Effector CD8-positive, alpha-beta T cell (primary cell): ENCODE measurements at regions not wholly inside any gene's neighbourhood (a gene's known extent, or its start where the extent isn't known, plus 50 kb on each side); places are given as distances from the start of the nearest gene placed in this dataset.
"Not testable (repeated sequence)": the region's sequence is repeated elsewhere in the genome, so short reads cannot be mapped to it uniquely, and the experiment has no call there.

Experiments used
- DNase-seq: peaks from one replicate; lab custom pipeline; 2025; lab: John Stamatoyannopoulos, UW

- no peak for DNase-seq
Measured at GRCh38 chr5:163789870-163790269, 284.5 kb downstream of the MAT2B start.

GRCh38 chr5:163790497-163790896 lies 285.1 kb downstream of the MAT2B start:
- no peak for DNase-seq

- no peak for DNase-seq
Measured at GRCh38 chr5:163794993-163795392, 289.6 kb downstream of the MAT2B start.

DNA sequence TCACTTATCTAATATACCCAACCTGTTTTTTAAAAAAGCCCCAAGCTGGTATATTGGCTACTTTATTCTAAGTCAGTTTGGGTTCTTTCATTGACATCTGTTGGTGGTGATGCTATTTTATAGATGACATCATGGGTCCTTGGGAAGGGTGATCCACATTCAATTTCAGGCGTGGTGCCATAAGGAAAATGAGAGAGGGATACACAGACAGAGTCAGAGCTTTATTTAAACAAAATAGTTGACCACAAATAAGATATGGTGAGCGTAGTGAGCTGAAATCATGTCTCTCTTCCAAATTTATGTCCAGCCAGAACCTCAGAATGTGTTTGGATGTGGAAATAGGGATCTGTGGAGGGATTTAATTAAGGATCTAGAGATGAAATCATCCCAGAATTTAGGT lies 302.4 kb downstream of the MAT2B start:
- DNase-seq, result no peak

DNA sequence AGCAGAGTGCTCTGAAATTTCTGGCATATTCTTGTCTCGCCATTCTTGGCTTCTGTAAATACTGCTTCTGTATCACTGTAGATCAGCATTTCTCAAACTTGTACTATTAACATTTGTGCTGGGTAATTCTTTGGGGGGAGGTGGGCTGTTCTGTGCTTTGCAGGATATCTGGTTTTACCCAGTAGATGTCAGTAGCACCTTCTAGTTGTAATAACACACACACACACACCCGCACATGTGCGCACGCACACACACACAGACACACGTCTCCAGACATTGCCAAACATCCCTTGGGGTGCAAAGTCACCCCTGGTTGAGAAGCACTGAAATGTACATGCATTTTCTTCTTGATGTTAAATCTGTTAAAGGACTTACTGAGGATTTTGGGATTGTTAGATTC lies 304.1 kb downstream of the MAT2B start:
- no peak for DNase-seq

DNA sequence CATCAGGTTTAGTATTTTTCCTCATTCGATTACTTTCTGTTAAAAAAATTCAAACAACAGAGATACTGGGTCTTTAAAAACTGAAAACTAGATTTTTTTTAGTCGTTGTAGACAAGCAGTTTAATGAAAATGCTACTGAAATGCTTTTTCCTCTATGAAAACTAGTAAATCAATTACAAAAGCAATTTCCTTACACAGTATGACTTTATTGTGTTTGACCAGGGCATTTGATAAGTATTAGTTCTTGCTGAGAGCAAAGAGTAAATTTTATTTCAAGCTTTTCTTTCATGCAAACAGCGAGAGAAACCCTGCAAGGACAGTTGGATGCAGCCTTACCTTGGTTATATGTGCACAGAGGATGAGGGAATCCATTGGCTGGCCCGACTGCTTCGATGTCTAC lies 308.5 kb downstream of the MAT2B start:
- DNase-seq, result no peak

GRCh38 chr5:163815240-163815791 lies 309.9 kb downstream of the MAT2B start:
- no peak for DNase-seq

- DNase-seq, result no peak
Measured at GRCh38 chr5:163821142-163821541, 315.7 kb downstream of the MAT2B start.

GRCh38 chr5:163822548-163822947 lies 317.1 kb downstream of the MAT2B start:
- no peak for DNase-seq

DNA sequence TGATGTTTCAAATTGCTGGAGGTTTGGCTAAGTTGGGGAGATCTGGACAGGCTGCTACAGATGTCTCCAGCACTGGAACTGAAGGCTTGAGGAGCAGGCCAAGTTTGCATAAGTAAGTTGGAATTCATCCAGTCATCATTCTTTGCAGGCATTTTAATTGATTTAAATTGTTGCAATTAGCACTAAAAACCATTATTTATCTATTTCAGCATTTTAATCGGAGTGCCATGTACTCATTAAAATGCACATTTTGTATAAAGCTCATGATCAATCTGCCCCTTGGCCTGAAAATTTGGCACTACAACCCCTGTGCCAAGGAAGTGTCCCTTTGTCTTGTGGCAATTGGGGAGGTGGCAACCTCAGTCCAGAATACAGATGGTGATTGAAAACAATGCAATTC lies 320.2 kb downstream of the MAT2B start:
- no peak for DNase-seq

GRCh38 chr5:163826201-163826600 lies 320.8 kb downstream of the MAT2B start:
- no peak for DNase-seq

DNA sequence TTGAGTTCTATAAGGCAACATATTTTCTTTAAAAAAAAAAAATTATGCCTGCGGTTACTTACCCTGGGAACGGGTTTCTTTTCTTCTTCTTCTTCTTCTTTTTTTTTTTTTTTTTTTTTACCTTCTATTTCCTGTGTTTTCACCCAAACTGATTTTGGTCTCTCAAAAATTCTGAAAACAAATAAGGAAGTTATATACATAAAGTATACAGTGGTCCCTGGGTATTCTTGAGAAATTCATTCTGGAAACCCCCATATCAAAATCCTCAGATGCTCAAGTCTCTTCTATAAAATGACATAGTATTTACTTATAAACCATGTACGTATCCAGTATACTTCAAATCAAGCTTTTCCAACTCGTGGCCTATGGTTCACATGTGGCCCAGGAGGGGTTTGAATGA lies 326.7 kb downstream of the MAT2B start:
- no peak for DNase-seq

- no peak for DNase-seq
Measured at GRCh38 chr5:163838738-163839137, 333.3 kb downstream of the MAT2B start.

DNA sequence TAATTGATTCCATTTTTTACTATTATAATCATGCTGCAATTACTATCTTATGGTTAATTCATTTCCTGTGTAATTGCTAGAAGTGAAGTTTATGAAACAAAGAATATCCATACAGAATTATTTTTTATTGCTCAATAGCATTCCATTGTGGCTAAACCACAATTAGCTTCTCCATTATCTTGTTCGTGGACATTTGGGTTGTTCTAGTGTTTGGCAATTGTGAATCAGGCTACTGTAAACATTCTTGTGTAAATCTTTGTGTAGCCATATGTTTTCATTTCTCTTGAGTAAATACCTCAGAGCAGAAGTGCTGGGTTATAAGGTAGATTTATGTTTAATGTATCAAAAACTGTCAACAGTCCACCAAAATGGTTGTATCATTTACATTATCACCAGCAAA lies 341.1 kb downstream of the MAT2B start:
- no peak for DNase-seq

GRCh38 chr5:163855754-163856153 lies 350.3 kb downstream of the MAT2B start:
- DNase-seq, result no peak

DNA sequence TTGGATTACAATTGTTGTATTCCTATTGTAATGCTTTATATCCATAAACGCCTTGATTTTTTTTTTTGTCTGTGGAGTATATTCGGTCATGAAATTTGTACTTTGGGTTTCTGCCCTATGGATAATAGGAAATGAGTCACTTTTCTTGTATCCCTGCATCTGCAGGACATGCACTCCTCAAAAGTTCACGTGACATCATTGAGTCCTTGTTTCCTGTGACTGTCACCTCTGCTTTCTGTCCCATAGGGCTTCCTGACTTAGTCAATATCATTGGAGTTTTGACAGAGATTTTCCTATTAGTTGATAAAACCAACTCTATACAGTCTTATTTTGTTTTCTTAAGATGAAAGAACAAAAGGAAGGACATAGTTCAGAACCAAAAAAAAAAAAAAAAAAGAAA lies 356.3 kb downstream of the MAT2B start:
- no peak for DNase-seq

GRCh38 chr5:163867324-163867723 lies 361.9 kb downstream of the MAT2B start:
- DNase-seq, result no peak

DNA sequence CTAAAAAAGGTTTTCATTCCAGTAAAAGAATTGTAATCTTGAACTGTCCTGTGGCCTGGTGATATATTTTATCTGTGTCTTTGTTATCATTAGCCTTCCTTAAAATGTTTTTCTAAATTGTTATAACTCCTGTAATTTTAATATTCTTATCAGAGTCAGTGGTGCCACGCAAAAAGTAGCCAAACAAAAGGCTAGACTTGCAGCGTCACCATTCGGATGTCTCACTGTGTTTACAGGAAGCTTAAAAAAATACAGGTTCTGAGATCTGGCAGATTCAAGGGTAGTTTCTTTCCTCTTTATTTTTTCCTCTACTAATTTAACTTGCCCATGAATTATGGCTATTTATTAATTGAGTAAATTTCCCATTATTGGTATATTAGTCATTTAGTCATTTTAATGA lies 362.3 kb downstream of the MAT2B start:
- DNase-seq, result no peak

- DNase-seq, result no peak
Measured at GRCh38 chr5:163869581-163869980, 364.2 kb downstream of the MAT2B start.

- DNase-seq, result no peak
Measured at GRCh38 chr5:163870441-163870840, 365.0 kb downstream of the MAT2B start.

DNA sequence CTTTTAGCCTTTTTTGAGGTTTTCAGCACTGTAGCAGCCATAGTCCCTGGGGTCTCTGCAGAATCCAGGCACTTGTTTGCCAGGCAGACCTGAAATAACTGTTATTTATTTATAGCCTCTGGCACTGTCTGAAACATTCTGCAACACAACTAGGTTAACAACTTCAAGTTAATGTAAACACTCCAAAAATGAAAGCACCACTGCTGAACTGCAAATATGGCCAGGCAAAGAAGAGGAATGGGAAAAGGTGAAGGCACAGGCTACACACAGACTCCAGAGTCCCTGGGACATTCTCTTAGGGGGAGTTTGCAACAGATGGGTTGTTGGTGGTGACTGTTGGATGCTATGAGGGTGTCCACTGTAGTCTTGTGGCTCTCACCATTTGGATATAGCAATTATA lies 369.0 kb downstream of the MAT2B start:
- no peak for DNase-seq

GRCh38 chr5:163874912-163875311 lies 369.5 kb downstream of the MAT2B start:
- not testable (repeated sequence) for DNase-seq

DNA sequence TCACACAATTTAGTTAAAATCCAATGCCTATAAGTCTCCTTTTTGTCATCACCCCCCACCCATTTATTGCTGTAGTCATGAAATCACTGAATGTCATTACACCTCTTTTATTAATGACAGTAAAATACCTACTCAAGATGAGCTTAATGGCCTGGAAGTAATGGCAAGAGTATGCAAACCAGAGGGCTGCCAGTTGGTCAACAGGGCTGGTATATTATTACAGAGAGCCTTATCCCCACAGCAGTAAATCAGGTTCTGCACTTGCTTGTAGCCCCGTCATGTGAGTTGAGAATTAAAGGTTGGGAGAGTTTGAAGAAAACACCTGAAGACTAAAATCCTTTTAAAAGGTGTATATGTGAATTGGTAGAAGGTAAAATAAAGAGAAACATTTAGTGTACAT lies 372.4 kb downstream of the MAT2B start:
- no peak for DNase-seq

- no peak for DNase-seq
Measured at GRCh38 chr5:163878490-163878889, 373.1 kb downstream of the MAT2B start.

DNA sequence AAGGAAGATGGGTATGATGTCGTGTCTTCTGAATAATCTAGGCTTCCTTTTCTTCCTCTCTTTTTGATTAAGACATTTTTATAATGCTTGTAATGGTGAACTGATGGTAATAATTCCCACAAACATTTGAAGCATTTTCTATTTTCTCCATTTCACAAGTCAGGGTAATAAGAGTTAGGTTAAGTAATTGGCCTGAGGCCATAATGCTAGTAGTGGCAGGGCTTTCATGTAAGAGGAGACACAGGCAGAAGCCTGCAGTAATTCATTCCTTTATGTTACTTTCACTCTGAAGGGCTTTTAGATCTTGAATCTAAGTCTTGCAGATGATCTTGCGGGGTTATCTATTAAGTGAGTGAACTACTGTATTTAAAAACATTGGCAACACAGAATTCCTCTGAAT lies 374.9 kb downstream of the MAT2B start:
- DNase-seq, result no peak
